HG02981 (cell line): ENCODE measurements at regions not wholly inside any gene's neighbourhood (a gene's known extent, or its start where the extent isn't known, plus 50 kb on each side); places are given as distances from the start of the nearest gene placed in this dataset.
"Not testable (repeated sequence)": the region's sequence is repeated elsewhere in the genome, so short reads cannot be mapped to it uniquely, and the experiment has no call there.

Experiments used
- ATAC-seq: cut with Tn5 transposase; IDR thresholded peaks from one replicate; pipeline ENCODE4 v1.9.1; 2021; ENCODE audit warnings: mild to moderate bottlenecking, moderate library complexity; ENCODE audit not compliant: unreplicated experiment

DNA sequence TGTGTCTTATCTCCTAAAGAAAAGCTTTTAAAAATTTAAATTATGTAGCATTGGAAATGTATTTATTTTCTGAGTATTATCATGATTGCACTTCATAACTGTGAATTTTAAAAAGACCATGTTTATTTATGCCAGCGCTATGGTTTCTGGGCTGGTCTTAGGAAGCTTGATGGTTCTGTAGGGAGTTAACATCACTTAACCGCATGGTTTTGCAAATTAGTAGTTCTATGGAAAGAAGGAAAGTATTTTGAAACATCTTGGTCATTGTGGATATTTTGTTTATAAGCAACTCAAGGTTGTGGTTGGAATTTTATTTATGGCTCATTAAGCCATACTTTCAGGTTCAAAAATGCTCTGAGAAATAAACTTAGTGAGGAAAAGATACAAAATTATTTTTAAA lies 549.4 kb downstream of the STK39 start:
- no peak for ATAC-seq

DNA sequence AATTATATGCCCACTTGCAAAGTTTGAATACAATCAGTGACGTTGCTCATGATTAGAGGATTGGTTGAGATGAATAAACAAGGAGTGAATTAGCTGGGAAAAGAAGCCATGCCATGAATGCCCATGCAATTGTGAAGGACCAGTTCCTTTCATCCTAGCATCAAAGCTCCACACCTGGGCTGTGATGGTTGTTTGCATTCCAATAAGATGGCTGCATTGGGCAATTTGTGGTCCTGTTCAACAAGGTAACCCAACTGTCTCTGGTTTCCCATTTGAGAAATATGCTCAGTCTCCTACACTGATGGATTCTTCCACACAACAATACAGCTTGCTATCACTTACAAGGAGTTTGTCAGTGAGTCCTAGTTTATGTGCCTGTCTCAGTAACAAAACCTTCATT lies 550.2 kb downstream of the STK39 start:
- no peak for ATAC-seq

GRCh38 chr2:167692936-167693335 lies 554.5 kb downstream of the STK39 start:
- ATAC-seq, result no peak

- no peak for ATAC-seq
Observed at GRCh38 chr2:167692191-167692590, 555.2 kb downstream of the STK39 start.

DNA sequence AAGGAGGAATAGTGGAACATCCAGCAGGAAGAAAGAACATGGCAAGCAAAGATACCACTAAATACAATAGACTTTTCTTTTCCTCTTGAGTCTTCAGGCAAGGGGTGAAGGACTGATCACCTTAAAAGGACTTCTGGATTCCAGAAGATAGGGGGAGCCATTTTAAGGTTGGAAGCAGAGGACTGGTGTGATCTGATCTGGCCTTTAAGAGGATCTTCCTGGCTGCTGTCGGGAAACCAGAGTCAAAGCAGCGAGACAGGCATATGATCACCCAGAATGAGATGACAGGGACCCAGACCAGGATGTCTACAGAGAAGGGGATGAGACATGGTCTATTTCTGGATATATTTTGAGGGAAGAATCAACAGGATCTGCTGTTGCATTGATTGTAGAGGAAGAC lies 558.0 kb downstream of the STK39 start:
- ATAC-seq, result no peak

DNA sequence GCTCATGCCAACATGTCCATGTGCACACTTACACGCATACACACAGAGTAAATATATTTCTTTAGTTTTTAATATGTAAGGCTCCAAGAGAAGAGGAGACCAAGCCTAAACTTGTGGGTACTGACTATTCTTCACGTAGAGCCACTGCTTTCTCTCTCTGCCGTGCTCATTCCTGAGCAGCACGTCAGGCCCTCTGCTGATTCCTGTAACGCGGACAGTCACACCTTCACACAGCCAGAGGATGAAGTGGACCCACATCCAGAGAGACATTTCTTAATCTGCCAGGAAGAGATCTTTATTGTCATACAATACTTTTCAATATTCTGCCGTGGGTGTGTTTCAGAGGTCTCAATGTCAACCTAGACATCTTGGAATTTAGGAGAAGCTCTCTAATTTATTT lies 560.7 kb downstream of the STK39 start:
- ATAC-seq, result no peak

DNA sequence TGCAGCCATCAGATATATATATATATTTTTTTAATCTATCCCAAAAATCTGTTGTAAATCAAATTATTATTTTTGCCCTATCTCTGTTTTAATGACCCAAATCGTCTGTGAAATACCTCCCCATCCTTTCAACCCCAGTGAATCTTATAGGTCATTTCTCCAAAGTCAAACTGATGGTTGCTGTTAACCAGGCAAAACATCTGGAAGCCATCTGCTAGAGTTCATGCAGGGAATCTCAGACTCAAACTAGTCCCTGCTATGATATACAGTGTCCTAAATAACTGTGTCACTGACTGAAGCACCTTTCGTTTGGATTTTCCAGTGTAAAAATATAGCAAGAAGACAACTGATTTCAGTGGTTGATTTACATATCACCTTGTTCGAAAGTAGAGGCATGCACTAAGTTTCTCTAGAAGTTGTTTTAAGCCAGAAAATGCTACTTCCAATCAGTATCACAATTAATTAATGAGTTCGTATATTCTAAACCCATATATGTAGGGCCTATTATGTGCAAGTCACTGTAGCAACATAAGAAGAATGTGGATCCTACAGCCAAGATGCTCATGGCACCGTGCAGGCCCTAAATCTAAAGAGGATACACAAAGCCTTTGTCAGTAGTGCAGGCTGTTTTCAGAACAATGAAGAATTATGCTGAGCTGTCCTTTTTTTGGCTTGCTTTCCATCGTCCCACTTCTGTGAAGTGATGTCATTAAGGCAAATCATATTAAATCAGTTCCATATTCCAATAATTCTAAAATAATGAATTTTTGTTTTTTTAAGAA lies 566.0 kb downstream of the STK39 start:
- ATAC-seq, result no peak

- no peak for ATAC-seq
Observed at GRCh38 chr2:167678158-167678557, 569.2 kb downstream of the STK39 start.

DNA sequence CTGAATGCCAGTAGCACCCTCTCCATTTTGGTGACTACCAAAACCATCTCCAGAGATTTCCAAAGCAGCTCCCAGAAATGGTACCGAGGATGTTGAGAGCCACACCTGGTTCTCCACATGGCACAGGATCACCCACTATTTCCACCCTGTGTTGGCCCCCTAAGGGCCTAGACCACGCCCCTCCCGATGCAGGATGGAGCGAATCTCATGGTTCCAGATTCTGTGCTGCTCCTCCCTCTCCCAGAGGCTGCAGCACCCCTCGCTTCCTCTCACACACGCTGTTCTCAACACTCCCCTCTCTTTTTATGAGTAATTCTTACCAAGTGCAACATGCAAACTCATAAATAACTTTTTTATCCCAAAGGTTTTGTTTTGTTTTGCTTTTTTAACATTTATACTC lies 571.5 kb downstream of the STK39 start:
- ATAC-seq, result no peak

DNA sequence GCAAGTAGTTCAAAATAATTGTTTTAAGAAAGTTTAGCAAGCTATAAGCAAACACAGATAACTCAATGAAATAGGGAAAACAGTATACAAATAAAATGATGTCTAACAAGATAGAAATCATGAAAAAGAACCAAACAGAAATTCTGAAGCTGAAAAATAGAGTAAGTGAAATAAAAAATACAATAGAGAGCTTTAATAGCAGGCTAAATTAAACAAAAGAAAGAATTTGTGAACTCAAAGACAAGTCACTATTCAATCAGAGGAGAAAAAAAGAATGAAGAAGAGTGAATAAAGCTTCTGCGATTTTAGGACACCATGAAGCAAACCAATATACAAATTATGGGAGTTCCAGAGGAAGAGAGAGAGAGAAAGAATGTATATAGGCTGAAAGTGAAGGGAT lies 576.8 kb downstream of the STK39 start:
- ATAC-seq, result no peak

DNA sequence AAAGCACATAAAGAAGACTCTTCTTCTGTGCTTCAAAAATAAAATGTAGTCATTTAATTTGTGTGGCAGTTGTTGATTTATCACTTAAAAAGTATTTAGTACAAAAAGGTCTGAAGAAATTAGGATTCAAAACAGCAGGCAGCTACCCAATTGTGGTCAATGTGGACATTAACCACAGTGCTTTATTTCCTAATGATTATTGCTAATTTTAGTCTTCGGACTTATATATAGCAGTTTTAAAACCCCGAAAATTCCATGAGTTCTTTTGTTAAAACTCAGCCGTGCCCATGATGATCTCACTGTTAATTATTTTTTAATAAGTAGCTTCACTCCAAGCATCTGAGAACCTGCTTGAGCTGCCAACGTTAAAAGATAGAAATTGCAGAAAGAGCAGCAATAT lies 594.3 kb downstream of the STK39 start:
- ATAC-seq, result no peak

GRCh38 chr2:167652401-167652800 lies 595.0 kb downstream of the STK39 start:
- ATAC-seq, result no peak

- no peak for ATAC-seq
Observed at GRCh38 chr2:167651406-167652151, 595.8 kb downstream of the STK39 start.

DNA sequence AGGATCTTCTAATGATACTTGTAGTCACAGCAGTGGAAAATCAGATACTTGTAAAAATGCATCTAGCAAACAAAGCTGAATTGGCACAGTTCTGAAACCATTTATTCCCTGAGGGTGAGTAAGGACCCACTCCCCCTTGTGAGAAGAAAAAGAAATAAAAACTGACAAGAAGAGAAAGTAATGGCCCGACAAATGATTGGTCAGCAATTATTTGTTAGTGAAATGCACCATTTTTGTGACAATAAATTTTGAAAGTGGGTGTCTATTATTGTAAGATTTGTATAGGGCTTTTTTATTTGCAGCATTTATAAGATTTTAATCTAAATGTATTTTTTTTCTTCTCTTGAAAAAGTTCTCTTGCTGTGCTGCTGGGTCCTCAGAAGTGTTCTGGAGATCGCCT lies 600.8 kb downstream of the STK39 start:
- ATAC-seq, result no peak

DNA sequence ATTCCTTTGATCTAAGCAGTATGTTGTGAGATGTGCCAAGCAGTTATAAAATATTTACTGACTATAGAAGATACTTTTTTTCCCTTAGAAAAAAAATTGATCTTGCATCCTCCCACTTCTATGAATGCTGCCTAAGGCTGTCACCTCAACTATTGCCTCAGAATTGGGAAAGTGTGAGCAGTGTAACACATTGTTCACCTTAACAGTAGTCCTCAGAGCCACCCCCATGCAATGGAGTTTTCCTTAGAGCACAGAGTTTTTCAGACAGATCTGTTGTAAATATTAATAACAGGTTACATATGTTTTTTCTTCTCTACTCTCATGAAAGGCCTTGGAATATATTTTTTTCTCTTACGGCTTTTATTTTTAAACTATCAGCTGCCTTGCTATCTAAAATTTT lies 607.3 kb downstream of the STK39 start:
- ATAC-seq, result no peak

GRCh38 chr2:167637741-167638140 lies 609.7 kb downstream of the STK39 start:
- ATAC-seq, result no peak

DNA sequence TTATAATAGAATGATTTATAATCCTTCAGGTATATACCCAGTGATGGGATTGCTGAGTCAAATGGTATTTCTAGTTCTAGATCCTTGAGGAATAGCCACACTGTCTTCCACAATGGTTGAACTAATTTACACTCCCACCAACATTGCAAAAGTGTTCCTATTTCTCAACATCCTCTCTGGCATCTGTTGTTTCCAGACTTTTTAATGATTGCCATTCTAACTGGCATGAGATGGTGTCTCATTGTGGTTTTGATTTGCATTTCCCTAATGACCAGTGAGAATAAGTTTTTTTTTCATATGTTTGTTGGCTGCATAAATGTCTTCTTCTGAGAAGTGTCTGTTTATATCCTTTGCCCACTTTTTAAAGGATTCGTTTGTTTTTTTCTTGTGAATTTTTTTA lies 615.1 kb downstream of the STK39 start:
- ATAC-seq, result not testable (repeated sequence)

GRCh38 chr2:167626961-167627360 lies 620.4 kb downstream of the STK39 start:
- no peak for ATAC-seq

DNA sequence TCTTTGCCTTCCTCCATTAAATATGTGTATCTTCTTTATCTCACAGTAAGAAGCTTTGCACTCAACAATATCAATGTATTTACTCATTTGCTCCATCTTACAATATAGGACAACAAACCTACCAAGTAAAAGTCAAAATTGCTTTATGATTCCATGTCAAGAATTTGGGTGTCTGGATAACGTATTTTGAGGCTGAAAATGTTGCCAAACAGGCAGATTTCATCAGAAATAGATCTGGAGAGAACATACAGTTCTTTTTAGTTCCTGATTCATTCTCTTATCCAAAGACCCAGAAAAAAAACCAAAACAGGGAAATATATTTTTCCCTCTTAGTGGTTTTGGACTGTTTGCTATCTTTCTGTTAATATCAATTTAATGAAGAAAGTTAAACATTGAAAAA lies 621.1 kb downstream of the STK39 start:
- no peak for ATAC-seq

- no peak for ATAC-seq
Observed at GRCh38 chr2:167616997-167617396, 630.4 kb downstream of the STK39 start.

DNA sequence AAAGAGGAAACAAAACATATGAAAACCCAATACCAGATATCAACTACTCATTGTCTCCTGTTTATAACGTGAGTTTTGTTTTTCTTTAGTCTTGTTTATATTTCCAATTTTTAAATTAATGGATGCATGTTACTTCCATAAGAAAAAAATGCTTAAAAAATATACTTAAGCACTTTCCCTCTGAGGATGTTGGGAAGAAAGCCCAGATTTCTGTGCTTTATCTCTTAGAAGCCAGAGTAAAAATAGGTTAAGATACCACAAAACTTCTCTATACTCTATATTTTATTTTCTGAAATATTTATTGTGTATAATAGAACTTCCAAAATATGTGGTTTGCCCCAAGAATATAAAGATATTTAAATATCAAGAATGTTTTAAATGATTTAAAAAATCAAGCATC lies 633.9 kb downstream of the STK39 start:
- ATAC-seq, result no peak

- ATAC-seq, result no peak
Observed at GRCh38 chr2:167608487-167608886, 638.9 kb downstream of the STK39 start.
